SK-N-SH (cell line): ENCODE measurements at regions not wholly inside any gene's neighbourhood (a gene's known extent, or its start where the extent isn't known, plus 50 kb on each side); places are given as distances from the start of the nearest gene placed in this dataset.

Source experiments
- CTCF ChIA-PET: fragments of 300-600, 350-600 bp; formaldehyde crosslinking; extraction: SDS; loops from one replicate; lab custom pipeline; 2021; lab: Yijun Ruan, JAX
- POLR2A ChIA-PET: fragments of 350-600 bp; sonication (Branson Sonifier 250); formaldehyde crosslinking; extraction: SDS; loops from one replicate; lab custom pipeline; 2020; ENCODE audit warnings: antibody characterized with exemption, inconsistent platforms; lab: Yijun Ruan, JAX
- DNase-seq: peaks from one replicate; pipeline ENCODE4 v3.0.0; 2012
- H2AFZ ChIP-seq: fragments of 200-600 bp; sonication (generic); 2 replicates; pipeline ENCODE4 v1.8.1; 2016; ENCODE audit warnings: antibody characterized with exemption, mild to moderate bottlenecking, low read depth
- H3F3A ChIP-seq: fragments of 200-600 bp; sonication (generic); replicated peaks from 2 replicates; pipeline ENCODE3; 2016; ENCODE audit warnings: antibody characterized with exemption, mild to moderate bottlenecking; ENCODE audit not compliant: insufficient read depth
- H3K27ac ChIP-seq, 2 experiments: fragments of 200-500 bp in 1 of 2; fragments of 200-600 bp in 1 of 2; sonication (Bioruptor generic) in 1 of 2; sonication (generic), shearing (Covaris generic) in 1 of 2; 2 replicates each; pipeline versions ENCODE4 v1.5.1 to v1.6.1; 2014 to 2016; ENCODE audit warnings: low read depth in 2 of 2, inconsistent platforms in 1 of 2, low read length in 1 of 2, mild to moderate bottlenecking in 1 of 2, mixed read lengths in 1 of 2
- H3K27me3 ChIP-seq: fragments of 200-600 bp; sonication (generic), shearing (Covaris generic); 2 replicates; pipeline ENCODE4 v1.6.1; 2016; ENCODE audit warnings: mixed run types; ENCODE audit not compliant: insufficient read depth
- H3K36me3 ChIP-seq, 2 experiments: fragments of 200-500 bp in 1 of 2; fragments of 200-600 bp in 1 of 2; sonication (Bioruptor generic) in 1 of 2; sonication (generic) in 1 of 2; replicated peaks in 1 of 2; 2 replicates each; pipeline versions ENCODE3 to v1.5.1; 2014 to 2016; ENCODE audit warnings: low read length in 1 of 2, mild to moderate bottlenecking in 1 of 2; ENCODE audit not compliant: insufficient read depth in 2 of 2, control insufficient read depth in 1 of 2
- H3K4me1 ChIP-seq, 2 experiments: fragments of 200-500 bp in 1 of 2; fragments of 200-600 bp in 1 of 2; sonication (Bioruptor generic) in 1 of 2; sonication (generic), shearing (Covaris generic) in 1 of 2; 2 replicates each; pipeline versions ENCODE4 v1.5.1 to v1.6.1; 2014 to 2016; ENCODE audit warnings: low read depth in 1 of 2, low read length in 1 of 2, mixed run types in 1 of 2; ENCODE audit not compliant: insufficient read depth in 2 of 2, control insufficient read depth in 1 of 2
- H3K4me2 ChIP-seq: fragments of 200-600 bp; sonication (generic), shearing (Covaris generic); 2 replicates; pipeline ENCODE4 v1.6.1; 2017; ENCODE audit warnings: mixed run types
- H3K4me3 ChIP-seq, 2 experiments: fragments of 200-500 bp in 1 of 2; fragments of 200-600 bp in 1 of 2; sonication (Bioruptor generic) in 1 of 2; sonication (generic), shearing (Covaris generic) in 1 of 2; 2 replicates each; pipeline versions ENCODE4 v1.5.1 to v1.8.1; 2014 to 2016; ENCODE audit warnings: low read depth in 2 of 2, inconsistent platforms in 1 of 2, low read length in 1 of 2, mild to moderate bottlenecking in 1 of 2, mixed read lengths in 1 of 2, moderate library complexity in 1 of 2
- H3K79me2 ChIP-seq: fragments of 200-600 bp; sonication (generic); 2 replicates; pipeline ENCODE4 v1.8.1; 2017; ENCODE audit warnings: mild to moderate bottlenecking; ENCODE audit not compliant: insufficient read depth
- H3K9ac ChIP-seq: fragments of 200-600 bp; sonication (generic); 2 replicates; pipeline ENCODE4 v1.6.1; 2017; ENCODE audit warnings: mixed run types
- H3K9me2 ChIP-seq: fragments of 200-600 bp; sonication (generic); 2 replicates; pipeline ENCODE4 v1.6.1; 2017; ENCODE audit warnings: mixed run types
- H3K9me3 ChIP-seq: fragments of 200-600 bp; sonication (generic); 2 replicates; pipeline ENCODE4 v1.6.1; 2017; ENCODE audit warnings: mixed run types, mild to moderate bottlenecking, moderate library complexity
- H4K20me1 ChIP-seq: fragments of 200-600 bp; sonication (generic); 2 replicates; pipeline ENCODE4 v1.6.1; 2017; ENCODE audit warnings: mild to moderate bottlenecking, mixed run types; ENCODE audit not compliant: insufficient read depth
- CHD2 ChIP-seq: fragments of 150-350 bp; IDR thresholded peaks from 2 replicates; pipeline ENCODE4 v1.6.1; 2018; ENCODE audit warnings: low read length; ENCODE audit not compliant: partially characterized antibody
- EZH2phosphoT487 ChIP-seq: fragments of 200-600 bp; sonication (generic); IDR thresholded peaks from 2 replicates; pipeline ENCODE4 v1.6.1; 2017; ENCODE audit warnings: low read depth, mixed run types, mild to moderate bottlenecking, antibody characterized with exemption, moderate library complexity, borderline replicate concordance
- FOXM1 ChIP-seq: IDR thresholded peaks from 2 replicates; pipeline ENCODE4 v1.4.0; 2012; ENCODE audit warnings: low read depth, mild to moderate bottlenecking
- GATA2 ChIP-seq: sonication (generic); formaldehyde crosslinking; IDR thresholded peaks from 2 replicates; pipeline ENCODE4 v1.5.0; 2020; ENCODE audit warnings: mild to moderate bottlenecking, missing genetic modification reagents
- MEF2A ChIP-seq: IDR thresholded peaks from 2 replicates; pipeline ENCODE4 v1.4.0; 2012; ENCODE audit warnings: low read depth, borderline replicate concordance
- MXI1 ChIP-seq: IDR thresholded peaks from 2 replicates; pipeline ENCODE4 v1.6.1; 2012; ENCODE audit warnings: mild to moderate bottlenecking, low read depth, low read length, improper control_type of control experiment
- NFIC ChIP-seq: IDR thresholded peaks from 2 replicates; pipeline ENCODE4 v1.4.0; 2012; ENCODE audit warnings: borderline replicate concordance
- NRF1 ChIP-seq: IDR thresholded peaks from 2 replicates; pipeline ENCODE4 v1.6.1; 2012; ENCODE audit warnings: low read depth, mild to moderate bottlenecking, low read length
- RAD21 ChIP-seq: IDR thresholded peaks from 2 replicates; pipeline ENCODE4 v1.6.1; 2012; ENCODE audit warnings: mild to moderate bottlenecking, low read length
- RCOR1 ChIP-seq: fragments of 150-350 bp; IDR thresholded peaks from 2 replicates; pipeline ENCODE4 v1.6.1; 2017; ENCODE audit warnings: antibody characterized with exemption, low read length
- SIN3A ChIP-seq: IDR thresholded peaks from 2 replicates; pipeline ENCODE4 v1.6.1; 2012; ENCODE audit warnings: low read depth, mild to moderate bottlenecking, low read length, moderate library complexity, borderline replicate concordance
- TAF1 ChIP-seq: IDR thresholded peaks from 2 replicates; pipeline ENCODE4 v1.6.1; 2012; ENCODE audit warnings: low read depth, mild to moderate bottlenecking, low read length, moderate library complexity, borderline replicate concordance
- TCF12 ChIP-seq: IDR thresholded peaks from 2 replicates; pipeline ENCODE4 v1.4.0; 2012
- TEAD4 ChIP-seq: IDR thresholded peaks from 2 replicates; pipeline ENCODE4 v1.4.0; 2012; ENCODE audit warnings: mild to moderate bottlenecking, borderline replicate concordance; ENCODE audit not compliant: insufficient read depth
- YY1 ChIP-seq: IDR thresholded peaks from 2 replicates; pipeline ENCODE4 v1.4.0; 2012; ENCODE audit warnings: low read depth, mild to moderate bottlenecking
- WGBS: methylation state at CpG from one replicate; pipeline ENCODE4 v1.1.6; 2017; ENCODE audit warnings: low lambda C conversion rate; 5-methylcytosine and 5-hydroxymethylcytosine counted together
- TF ChIP-seq, protein P1 (sequence below): IDR thresholded peaks from 2 replicates; pipeline ENCODE4 v1.4.0; 2012; ENCODE audit warnings: low read depth
- TF ChIP-seq, protein P2 (sequence below): fragments of 150-350 bp; IDR thresholded peaks from 2 replicates; pipeline ENCODE4 v1.6.1; 2017; ENCODE audit warnings: antibody characterized with exemption, low read length, low read depth, borderline replicate concordance
- TF ChIP-seq, protein P3 (sequence below): fragments of 200-600 bp; sonication (generic); IDR thresholded peaks from 2 replicates; pipeline ENCODE4 v1.6.1; 2017; ENCODE audit warnings: antibody characterized with exemption, mild to moderate bottlenecking, moderate library complexity

DNA sequence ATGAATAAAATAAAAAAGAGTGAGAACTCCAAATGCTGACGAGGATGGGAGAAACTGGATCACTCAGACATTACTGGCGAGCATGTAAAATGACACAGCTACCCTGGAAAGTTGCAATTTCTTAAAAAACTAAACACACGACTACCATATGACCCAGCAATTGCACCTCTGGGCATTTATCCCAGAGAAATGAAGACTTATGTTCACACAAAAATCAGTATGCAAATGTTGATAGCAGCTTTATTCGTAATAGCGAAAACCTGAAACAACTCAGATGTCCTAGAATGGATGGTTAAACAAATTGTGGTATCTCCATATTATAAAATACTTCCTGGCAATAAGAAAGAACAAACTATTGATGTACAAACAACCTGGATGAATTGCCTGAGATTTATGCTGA lies 357.2 kb upstream of the ASIC2 start:
- no peak overlapping the region for H3K27ac ChIP-seq
- CTCF ChIA-PET: interaction anchor here (0.7 to 2.7 kb wide), 4 partner anchors 11 to 612 kb away, joined by 3 to 9 read pairs (median 4); no protein-coding TSS in a partner anchor
- TF ChIP-seq FOXM1 (no peak), MXI1 (no peak), CHD2 (no peak), YY1 (no peak), EZH2phosphoT487 (no peak), SIN3A (no peak), RAD21 (no peak), RCOR1 (no peak)
- TF ChIP-seq, all 33 proteins: peak for 0
- no peaks in the 10 kb centered on the region; the same call in 1 of the 2 replicates for H3K27me3 ChIP-seq
- H2AFZ ChIP-seq: no peak overlapping the region
- POLR2A ChIA-PET: no interaction called here
- no peaks in the 10 kb centered on the region for H4K20me1 ChIP-seq
- H3K9me3 ChIP-seq: no peaks in the 10 kb centered on the region
- H3K4me1 ChIP-seq: peaks cover 0 to 3% of the 10 kb centered on the region in 2 experiments; a peak in 1 of 4 replicates
- no peak for DNase-seq
- H3F3A ChIP-seq: no peaks in the 10 kb centered on the region
- no peak overlapping the region for H3K9ac ChIP-seq
- H3K79me2 ChIP-seq: no peaks in the 10 kb centered on the region
- 35% methylated on average over 5 of the region's 5 CpGs for WGBS
- no peak overlapping the region for H3K4me3 ChIP-seq
- no peaks in the 10 kb centered on the region for H3K9me2 ChIP-seq
- H3K36me3 ChIP-seq: no peaks in the 10 kb centered on the region
- no peak overlapping the region for H3K4me2 ChIP-seq

DNA sequence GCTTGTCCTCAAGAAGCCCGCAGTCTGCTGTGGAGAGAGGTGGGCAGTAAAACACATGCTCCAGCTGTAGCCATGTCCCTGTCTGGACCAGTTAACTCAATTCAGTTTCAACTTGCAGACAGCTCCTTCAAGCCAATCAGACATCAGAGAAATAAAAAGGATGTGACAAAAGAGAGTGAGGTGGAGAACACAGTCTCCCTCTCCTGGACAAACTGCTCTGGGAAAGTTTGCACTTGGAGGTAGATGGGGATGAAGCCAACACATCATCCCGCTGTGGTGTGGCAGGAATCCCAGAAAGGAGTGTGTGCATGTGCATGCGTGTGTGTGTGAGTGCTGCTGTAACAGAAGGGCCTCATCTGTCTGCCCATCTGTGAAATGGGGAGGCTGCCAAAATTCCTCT lies 358.6 kb upstream of the ASIC2 start:
- CTCF ChIA-PET: interaction anchor here (0.6 to 2.7 kb wide), 5 partner anchors 15 to 810 kb away, joined by 3 to 9 read pairs (median 4); no protein-coding TSS in a partner anchor
- H2AFZ ChIP-seq: no peak overlapping the region
- no peaks in the 10 kb centered on the region for H3F3A ChIP-seq
- WGBS: 39% methylated on average over 3 of the region's 3 CpGs
- no peaks in the 10 kb centered on the region for H3K9me2 ChIP-seq
- no peaks in the 10 kb centered on the region for H3K79me2 ChIP-seq
- TF ChIP-seq CHD2 (no peak), TEAD4 (no peak), GATA2 (no peak), FOXM1 (no peak), NRF1 (no peak), TAF1 (no peak), RAD21 (0 out of 2 replicates have a peak, but pooled peaks have one; percentile 10), TCF12 (no peak), RCOR1 (no peak), MEF2A (no peak), NFIC (no peak)
- TF ChIP-seq, protein P1, sequence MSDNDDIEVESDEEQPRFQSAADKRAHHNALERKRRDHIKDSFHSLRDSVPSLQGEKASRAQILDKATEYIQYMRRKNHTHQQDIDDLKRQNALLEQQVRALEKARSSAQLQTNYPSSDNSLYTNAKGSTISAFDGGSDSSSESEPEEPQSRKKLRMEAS: no peak
- TF ChIP-seq, protein P2, sequence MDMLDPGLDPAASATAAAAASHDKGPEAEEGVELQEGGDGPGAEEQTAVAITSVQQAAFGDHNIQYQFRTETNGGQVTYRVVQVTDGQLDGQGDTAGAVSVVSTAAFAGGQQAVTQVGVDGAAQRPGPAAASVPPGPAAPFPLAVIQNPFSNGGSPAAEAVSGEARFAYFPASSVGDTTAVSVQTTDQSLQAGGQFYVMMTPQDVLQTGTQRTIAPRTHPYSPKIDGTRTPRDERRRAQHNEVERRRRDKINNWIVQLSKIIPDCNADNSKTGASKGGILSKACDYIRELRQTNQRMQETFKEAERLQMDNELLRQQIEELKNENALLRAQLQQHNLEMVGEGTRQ: no peak
- TF ChIP-seq, protein P3, sequence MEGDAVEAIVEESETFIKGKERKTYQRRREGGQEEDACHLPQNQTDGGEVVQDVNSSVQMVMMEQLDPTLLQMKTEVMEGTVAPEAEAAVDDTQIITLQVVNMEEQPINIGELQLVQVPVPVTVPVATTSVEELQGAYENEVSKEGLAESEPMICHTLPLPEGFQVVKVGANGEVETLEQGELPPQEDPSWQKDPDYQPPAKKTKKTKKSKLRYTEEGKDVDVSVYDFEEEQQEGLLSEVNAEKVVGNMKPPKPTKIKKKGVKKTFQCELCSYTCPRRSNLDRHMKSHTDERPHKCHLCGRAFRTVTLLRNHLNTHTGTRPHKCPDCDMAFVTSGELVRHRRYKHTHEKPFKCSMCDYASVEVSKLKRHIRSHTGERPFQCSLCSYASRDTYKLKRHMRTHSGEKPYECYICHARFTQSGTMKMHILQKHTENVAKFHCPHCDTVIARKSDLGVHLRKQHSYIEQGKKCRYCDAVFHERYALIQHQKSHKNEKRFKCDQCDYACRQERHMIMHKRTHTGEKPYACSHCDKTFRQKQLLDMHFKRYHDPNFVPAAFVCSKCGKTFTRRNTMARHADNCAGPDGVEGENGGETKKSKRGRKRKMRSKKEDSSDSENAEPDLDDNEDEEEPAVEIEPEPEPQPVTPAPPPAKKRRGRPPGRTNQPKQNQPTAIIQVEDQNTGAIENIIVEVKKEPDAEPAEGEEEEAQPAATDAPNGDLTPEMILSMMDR: peak; percentile 29; the same call in 1 of the 2 replicates
- no peak overlapping the region for H3K4me2 ChIP-seq
- no peak for DNase-seq
- no peaks in the 10 kb centered on the region for H3K36me3 ChIP-seq
- peaks cover 0 to 3% of the 10 kb centered on the region in 2 experiments; a peak in 1 of 4 replicates for H3K4me1 ChIP-seq
- H4K20me1 ChIP-seq: no peaks in the 10 kb centered on the region
- no peaks in the 10 kb centered on the region; the same call in 1 of the 2 replicates for H3K27me3 ChIP-seq
- H3K9me3 ChIP-seq: no peaks in the 10 kb centered on the region
- no peak overlapping the region for H3K4me3 ChIP-seq
- POLR2A ChIA-PET: no interaction called here
- no peak overlapping the region for H3K27ac ChIP-seq
- H3K9ac ChIP-seq: no peak overlapping the region
